Activated T-cell treated with anti-CD3 and anti-CD28 coated beads, Interleukin-2, amount 50 U/mL, for 48 hours (primary cell): ENCODE measurements at regions not wholly inside any gene's neighbourhood (a gene's known extent, or its start where the extent isn't known, plus 50 kb on each side); places are given as distances from the start of the nearest gene placed in this dataset.
"Not testable (repeated sequence)": the region's sequence is repeated elsewhere in the genome, so short reads cannot be mapped to it uniquely, and the experiment has no call there.

Source experiments
- DNase-seq, 2 experiments: peaks; one replicate each; pipeline ENCODE4 v3.0.0-alpha.2; 2020

DNA sequence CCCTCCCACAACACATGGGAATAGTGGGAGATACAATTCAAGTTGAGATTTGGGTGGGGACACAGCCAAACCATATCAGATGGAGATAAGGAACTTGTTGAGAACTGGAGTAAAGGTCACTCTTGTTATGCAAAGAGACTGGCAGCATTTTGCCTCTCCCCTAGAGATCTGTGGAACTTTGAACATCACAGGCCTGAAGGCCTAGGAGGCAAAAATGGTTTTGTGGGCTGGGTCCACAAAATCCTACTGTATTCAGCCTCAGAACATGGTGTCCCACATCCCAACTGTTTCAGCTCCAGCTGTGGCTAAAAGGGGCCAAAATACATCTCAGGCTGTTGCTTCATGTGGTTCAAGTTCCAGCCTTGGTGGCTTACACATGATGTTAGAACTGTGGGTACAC is 1247.8 kb upstream of the IGFBP7 start:
- DNase-seq: no peak

DNA sequence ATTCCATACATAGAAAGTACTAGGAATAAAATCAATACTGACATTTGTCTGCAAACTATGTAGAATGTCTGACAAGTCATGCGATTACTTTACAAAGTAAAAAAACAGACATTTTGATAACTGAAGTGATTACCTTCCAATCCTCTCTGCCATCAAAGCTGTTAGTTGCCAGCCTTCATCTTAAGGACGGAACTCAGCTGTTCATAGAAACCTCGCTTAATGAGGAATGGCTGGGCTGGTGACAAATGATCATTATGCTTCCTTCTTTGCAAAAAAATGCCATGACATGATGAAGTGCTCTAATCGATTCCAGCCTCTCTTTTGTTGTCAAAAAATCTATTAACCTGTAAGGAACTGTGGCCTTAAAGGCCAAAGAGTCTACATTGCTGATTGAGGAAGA is 1214.9 kb upstream of the IGFBP7 start:
- DNase-seq: no peak

DNA sequence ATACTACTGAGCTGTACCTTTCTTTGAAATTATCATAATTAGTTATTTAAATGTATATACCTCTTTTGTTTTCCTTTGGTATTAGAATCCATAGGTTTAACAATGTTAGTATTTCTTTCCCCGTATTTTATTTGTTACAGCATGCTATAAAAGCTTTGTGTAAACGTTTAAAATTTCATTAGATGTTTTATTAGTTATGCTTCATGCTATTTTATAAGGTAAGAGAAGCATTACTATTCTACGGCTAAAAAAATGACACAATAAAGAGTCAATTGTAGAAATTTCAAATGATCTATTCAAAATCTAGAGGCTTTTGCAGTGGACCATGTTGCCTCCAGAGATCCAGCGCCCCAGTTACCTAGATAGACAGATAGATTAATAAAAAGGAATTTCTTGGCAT is 1203.3 kb upstream of the IGFBP7 start:
- DNase-seq: no peak

DNA sequence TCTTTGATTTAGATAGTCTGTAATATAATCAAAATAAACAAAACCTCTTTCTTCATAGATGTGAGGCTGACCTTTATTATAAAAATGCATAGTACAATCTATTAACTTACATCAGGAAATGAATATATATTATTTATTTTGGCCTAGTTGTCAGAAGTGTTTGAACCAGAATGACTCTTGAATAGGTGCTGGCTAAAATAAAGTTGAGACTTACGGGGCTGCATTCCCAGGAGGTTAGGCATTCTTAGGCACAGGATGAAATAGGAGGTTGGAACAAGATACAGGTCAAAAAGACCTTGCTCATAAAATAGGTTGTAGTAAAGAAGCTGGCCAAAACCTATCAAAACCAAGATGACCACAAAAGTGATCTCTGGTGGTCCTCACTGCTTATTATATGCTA is 1193.3 kb upstream of the IGFBP7 start:
- no peak for DNase-seq

DNA sequence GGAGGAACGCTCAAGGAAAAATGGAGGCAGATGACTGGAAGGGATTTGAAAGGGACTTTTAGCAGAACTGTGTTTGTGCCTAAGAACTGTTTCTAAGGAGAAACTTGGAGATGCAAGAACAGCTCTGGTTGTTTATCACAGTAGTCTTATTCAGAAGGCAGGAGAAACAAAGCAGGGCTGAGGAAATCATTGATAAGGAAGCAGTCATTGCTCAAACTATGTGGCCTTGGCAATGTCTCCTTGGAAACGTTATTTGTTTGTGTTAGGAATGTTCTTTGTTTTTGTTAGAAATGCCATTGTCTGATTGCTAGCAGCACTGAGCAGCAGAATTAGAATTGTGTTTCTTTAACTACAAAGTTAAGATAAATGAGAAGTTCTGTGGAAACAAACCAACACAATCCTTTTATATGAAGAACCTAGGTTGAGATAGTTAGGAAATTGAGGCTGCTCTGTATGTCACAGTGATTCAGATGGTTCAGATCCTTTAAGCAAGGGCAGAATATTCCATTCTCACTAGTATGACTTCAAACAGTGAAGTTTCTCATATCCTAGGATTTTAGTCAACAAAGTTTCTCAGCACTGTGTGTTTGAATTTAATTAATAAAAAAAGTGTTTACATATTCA is 1191.3 kb upstream of the IGFBP7 start:
- no peak for DNase-seq

- no peak for DNase-seq
Measured at GRCh38 chr4:58286335-58286734, 1176.2 kb upstream of the IGFBP7 start.

DNA sequence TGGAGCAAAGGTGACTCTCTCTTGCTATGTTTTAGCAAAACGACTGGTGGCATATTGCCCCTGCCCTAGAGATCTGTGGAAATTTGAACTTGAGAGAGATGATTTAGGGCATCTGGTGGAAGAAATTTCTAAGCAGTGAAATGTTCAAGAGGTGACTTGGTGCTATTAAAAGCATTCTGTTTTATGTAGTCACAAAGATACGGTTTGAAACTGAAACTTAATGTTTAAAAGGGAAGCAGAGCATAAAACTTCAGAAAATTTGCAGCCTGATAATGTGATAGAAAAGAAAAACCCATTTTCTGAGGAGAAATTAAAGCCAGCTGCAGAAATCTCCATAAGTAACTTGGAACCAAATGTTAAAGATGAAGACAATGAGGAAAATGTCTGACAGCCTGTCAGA is 1170.7 kb upstream of the IGFBP7 start:
- DNase-seq: not testable (repeated sequence)

DNA sequence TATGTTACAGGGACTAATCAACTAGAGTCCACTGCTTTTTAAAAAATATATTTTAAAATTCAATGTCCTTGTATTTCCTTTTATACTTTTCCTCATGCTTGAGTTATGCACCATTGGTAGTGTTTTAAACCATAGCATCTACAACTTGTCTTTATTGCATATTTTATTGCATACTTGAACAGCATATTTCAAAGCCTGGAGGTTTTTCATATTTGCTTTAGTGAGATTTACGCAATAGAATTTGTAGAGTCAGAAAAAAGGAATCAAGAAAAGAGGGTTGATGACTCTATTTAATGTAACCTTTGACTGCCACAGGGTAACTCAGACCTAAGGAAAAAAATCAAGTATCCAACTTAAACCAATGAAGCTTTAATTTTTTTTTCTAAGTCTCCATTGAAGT is 1165.7 kb upstream of the IGFBP7 start:
- no peak for DNase-seq

DNA sequence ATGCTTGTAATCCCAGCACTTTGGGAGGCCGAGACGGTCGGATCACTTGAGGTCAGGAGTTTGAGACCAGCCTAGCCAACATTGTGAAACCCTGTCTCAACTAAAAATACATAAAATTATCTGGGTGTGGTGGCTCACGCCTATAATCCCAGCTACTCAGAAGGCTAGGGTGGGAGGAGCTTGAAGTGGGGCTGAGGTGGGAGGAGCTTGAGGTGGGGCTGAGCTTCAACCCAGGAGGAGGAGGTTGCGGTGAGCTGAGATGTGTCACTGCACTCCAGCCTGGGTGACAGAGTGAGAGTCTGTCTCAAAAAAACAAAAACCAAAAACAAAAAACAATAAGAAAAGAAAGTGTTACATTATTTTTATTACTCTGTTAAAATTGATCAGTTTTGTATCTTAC is 1164.4 kb upstream of the IGFBP7 start:
- DNase-seq: no peak

DNA sequence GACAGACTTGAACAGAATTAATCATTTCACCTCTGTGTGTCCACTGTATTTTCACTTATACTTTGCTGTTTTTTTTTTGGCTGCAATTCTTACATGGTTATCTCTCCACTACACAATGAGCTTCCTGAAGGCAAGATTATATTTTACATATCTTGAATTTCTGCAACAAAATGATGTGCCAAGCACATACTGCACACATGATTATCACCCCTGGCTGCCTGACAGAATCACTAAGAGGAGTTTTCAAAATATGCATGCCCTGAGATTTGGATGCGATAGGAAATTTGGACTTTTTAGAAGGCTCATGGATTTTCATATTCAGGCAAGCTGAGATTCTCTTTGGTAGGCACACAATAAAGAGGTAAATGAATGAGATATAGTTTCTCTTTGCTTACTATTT is 1162.1 kb upstream of the IGFBP7 start:
- DNase-seq: no peak

- DNase-seq: no peak
Measured at GRCh38 chr4:58265734-58266133, 1155.5 kb upstream of the IGFBP7 start.

DNA sequence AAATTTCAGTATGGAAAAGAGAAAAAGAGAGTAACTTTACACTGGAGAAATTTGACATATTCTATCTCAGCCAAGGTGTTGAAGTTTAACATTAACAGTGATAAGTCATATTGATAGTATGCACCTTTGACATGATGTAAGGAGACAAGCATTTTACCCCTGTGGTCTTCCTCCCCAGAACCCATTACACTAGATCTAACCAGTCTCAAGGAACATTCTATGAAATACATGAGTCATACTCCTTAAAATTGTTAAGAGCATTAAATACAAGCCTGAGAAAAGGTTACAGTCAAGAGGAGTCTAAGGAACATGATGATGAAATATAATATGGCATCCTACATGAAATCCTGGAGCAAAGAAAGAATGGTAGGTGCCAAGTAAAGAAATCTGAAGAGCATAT is 1151.3 kb upstream of the IGFBP7 start:
- no peak for DNase-seq

- DNase-seq: no peak
Measured at GRCh38 chr4:58254291-58254690, 1144.1 kb upstream of the IGFBP7 start.

GRCh38 chr4:58252656-58253055 is 1142.5 kb upstream of the IGFBP7 start:
- DNase-seq: no peak

DNA sequence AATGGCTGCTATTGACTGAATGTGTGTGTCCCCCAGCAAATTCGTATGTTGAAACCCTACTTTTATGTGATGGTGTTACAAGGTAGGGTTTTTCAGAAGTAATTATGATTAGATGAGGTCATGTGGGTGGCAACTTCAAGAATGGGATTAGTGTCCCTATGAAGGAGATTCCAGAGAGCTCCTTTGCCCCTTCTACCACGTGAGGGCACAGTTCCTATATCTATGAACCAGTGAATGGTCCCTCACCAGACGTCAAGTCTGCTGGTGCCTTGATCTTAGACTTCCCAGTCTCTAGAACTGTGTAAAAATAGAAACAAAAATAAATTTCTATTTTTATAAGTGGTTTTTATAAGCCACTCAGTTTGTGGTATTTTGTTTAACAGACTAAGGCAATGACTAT is 1137.6 kb upstream of the IGFBP7 start:
- DNase-seq: no peak

DNA sequence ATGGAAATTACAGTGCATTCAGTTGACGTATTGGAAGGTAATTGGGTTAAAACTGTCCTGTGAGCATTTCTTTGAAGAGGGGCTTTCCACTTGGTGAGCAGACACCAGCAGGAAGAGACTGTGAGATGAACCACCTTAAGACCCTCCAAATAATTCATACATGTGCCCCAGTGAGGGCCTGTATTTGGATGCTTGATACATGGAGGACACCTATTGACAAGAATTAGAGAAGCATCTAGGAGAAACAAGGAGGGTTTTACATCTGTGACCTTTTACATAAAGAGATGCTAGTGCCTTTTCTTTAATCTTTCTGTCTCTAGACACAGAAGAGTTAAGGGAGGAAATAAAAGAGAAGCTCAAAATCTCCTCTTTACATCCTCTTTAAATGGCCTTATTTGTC is 1115.3 kb upstream of the IGFBP7 start:
- no peak for DNase-seq

- no peak for DNase-seq
Measured at GRCh38 chr4:58219179-58219578, 1109.0 kb upstream of the IGFBP7 start.

- DNase-seq: no peak
Measured at GRCh38 chr4:58216461-58216860, 1106.3 kb upstream of the IGFBP7 start.

DNA sequence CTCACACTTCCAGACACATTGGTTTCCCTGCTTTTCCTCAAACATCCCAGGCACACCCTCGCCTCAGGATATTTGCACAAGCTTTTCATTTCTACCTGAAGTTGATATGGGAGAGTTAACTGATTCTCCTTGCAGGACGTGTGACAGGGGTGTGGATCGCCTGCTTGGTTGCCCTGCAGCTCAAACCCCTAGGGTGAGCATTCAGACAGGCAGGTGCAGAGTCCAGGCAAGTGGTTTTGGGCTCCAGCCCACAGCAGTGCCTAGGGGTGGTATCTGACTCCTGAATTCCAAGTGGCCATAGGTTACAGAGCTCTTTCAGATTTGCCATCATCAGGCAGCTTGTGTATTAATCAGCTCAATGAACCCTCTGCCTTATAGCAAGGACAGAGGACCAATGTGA is 1104.2 kb upstream of the IGFBP7 start:
- DNase-seq: no peak

GRCh38 chr4:58209551-58209950 is 1099.4 kb upstream of the IGFBP7 start:
- no peak for DNase-seq

- no peak for DNase-seq
Measured at GRCh38 chr4:58209001-58209400, 1098.8 kb upstream of the IGFBP7 start.

GRCh38 chr4:58205446-58206235 is 1095.5 kb upstream of the IGFBP7 start:
- no peak for DNase-seq

DNA sequence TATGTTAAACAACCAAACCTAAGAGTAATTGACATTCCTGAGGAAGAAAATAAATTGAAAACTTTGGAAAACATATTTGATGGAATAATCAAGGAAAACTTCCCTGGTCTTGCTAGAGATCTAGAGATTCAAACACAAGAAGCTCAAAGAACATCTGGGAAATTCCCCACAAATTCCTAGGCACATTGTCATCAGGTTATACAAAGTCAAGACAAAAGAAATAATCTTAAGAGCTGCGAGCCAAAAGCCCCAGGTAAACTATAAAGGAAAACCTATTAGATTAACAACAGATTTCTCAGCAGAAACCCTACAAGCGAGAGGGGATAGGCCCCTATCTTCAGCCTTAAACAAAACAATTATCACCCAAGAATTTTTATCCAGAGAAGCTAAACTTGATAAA is 1082.0 kb upstream of the IGFBP7 start:
- DNase-seq: no peak

- no peak for DNase-seq
Measured at GRCh38 chr4:58191109-58191508, 1080.9 kb upstream of the IGFBP7 start.

DNA sequence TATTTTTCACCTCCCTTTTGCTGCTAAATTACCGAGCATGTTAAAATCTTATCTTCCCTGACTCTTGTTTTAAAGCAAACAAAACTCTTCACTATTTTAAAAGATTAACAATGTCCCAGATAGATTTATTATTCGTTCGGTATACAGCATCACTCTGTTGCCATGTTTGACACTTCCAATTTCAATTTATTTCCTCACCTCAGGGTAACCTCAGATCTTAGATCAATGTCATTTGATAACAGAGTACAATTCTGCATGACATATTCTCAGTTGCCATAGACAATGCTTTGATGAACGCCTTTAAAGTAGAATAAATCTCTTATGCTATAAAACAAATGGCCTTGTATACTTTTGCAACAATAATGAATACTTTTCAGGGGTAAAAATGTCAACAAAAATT is 1078.1 kb upstream of the IGFBP7 start:
- no peak for DNase-seq
